Jurkat, Clone E6-1 (cell line): ENCODE measurements at regions not wholly inside any gene's neighbourhood (a gene's known extent, or its start where the extent isn't known, plus 50 kb on each side); places are given as distances from the start of the nearest gene placed in this dataset.

Experiments
- DNase-seq: peaks from one replicate; pipeline ENCODE4 v3.0.0-alpha.2; 2011; ENCODE audit warnings: low read depth, low spot score
- H3K4me3 ChIP-seq: 2 replicates; pipeline ENCODE4 v1.5.1; 2011; ENCODE audit warnings: mild to moderate bottlenecking, low read length, control low read depth, moderate library complexity

- no peak overlapping the region for H3K4me3 ChIP-seq
- no peak for DNase-seq
These were observed 51.1 kb upstream of the PDC start for GRCh38 chr1:186511761-186512637.
